ENCODE measurements at regions not wholly inside any gene's neighbourhood (a gene's known extent, or its start where the extent isn't known, plus 50 kb on each side); places are given as distances from the start of the nearest gene placed in this dataset.

- no peak for DNase-seq (ENCODE audit: low read depth)
- TF ChIP-seq CTCF (conservative IDR thresholded peaks at IDR 0.05; ENCODE audit: control insufficient read depth, insufficient read depth, low read depth, low read length), result no peak
- no peak overlapping the region for H3K4me3 ChIP-seq (ENCODE audit: control insufficient read depth, low read depth, low read length)
Measured at GRCh38 chr1:199766218-199766792, 261.2 kb upstream of the NR5A2 start.

- DNase-seq (ENCODE audit: low read depth), result no peak
- no peak overlapping the region for H3K4me3 ChIP-seq (ENCODE audit: control insufficient read depth, low read depth, low read length)
- TF ChIP-seq CTCF (conservative IDR thresholded peaks at IDR 0.05; ENCODE audit: control insufficient read depth, insufficient read depth, low read depth, low read length), result no peak
Measured at GRCh38 chr1:199767700-199768099, 259.8 kb upstream of the NR5A2 start.

- peak; percentile 63 for DNase-seq (ENCODE audit: low read depth)
- no peak for TF ChIP-seq CTCF (conservative IDR thresholded peaks at IDR 0.05; ENCODE audit: control insufficient read depth, insufficient read depth, low read depth, low read length)
- H3K4me3 ChIP-seq (ENCODE audit: control insufficient read depth, low read depth, low read length), result no peak overlapping the region
Measured at GRCh38 chr1:199774433-199775089, 252.9 kb upstream of the NR5A2 start.

GRCh38 chr1:199776768-199777497 lies 250.6 kb upstream of the NR5A2 start:
- TF ChIP-seq CTCF (conservative IDR thresholded peaks at IDR 0.05; ENCODE audit: control insufficient read depth, insufficient read depth, low read depth, low read length), result no peak
- H3K4me3 ChIP-seq (ENCODE audit: control insufficient read depth, low read depth, low read length), result no peak overlapping the region
- DNase-seq (ENCODE audit: low read depth), result no peak

- DNase-seq (ENCODE audit: low read depth), result no peak
- H3K4me3 ChIP-seq (ENCODE audit: control insufficient read depth, low read depth, low read length), result no peak overlapping the region
Measured at GRCh38 chr1:199778324-199778955, 249.1 kb upstream of the NR5A2 start.

More at GRCh38 chr1:199778324-199778955, 249.1 kb upstream of the NR5A2 start:
- no peak for TF ChIP-seq CTCF (conservative IDR thresholded peaks at IDR 0.05; ENCODE audit: control insufficient read depth, insufficient read depth, low read depth, low read length)

Data from fibroblast of mammary gland (primary cell).